Liver (tissue), 3 donors: ENCODE measurements at regions not wholly inside any gene's neighbourhood (a gene's known extent, or its start where the extent isn't known, plus 50 kb on each side); places are given as distances from the start of the nearest gene placed in this dataset.

Experiments
- CTCF ChIP-seq: fragments of 150-350 bp; IDR thresholded peaks from 2 replicates; pipeline ENCODE4 v1.5.1; 2017; ENCODE audit warnings: improper control_type of control experiment, low read depth, low read length; ENCODE audit not compliant: missing input control
- JUND ChIP-seq, 2 donors: IDR thresholded peaks; 2 replicates each; pipeline ENCODE4 v1.6.1; 2016; ENCODE audit warnings: antibody characterized with exemption in 2 of 2
- MAX ChIP-seq: IDR thresholded peaks from 2 replicates; pipeline ENCODE4 v1.6.1; 2016; ENCODE audit warnings: antibody characterized with exemption
- RAD21 ChIP-seq, 2 donors: IDR thresholded peaks; 2 replicates each; pipeline ENCODE4 v1.6.1; 2016; ENCODE audit warnings: antibody characterized with exemption in 2 of 2, mild to moderate bottlenecking in 2 of 2
- SP1 ChIP-seq: IDR thresholded peaks from 2 replicates; pipeline ENCODE4 v1.6.1; 2018; ENCODE audit warnings: antibody characterized with exemption, mild to moderate bottlenecking
- TAF1 ChIP-seq: conservative IDR thresholded peaks from 2 replicates; pipeline ENCODE4 v1.6.1; 2016; ENCODE audit warnings: antibody characterized with exemption, mild to moderate bottlenecking
- YY1 ChIP-seq: IDR thresholded peaks from 2 replicates; pipeline ENCODE4 v1.6.1; 2016; ENCODE audit warnings: antibody characterized with exemption, mild to moderate bottlenecking
- TF ChIP-seq, protein P1 (sequence below): IDR thresholded peaks from 2 replicates; pipeline ENCODE4 v1.6.1; 2016; ENCODE audit warnings: antibody characterized with exemption
- donor health status: healthy.
- donor health status: healthy.

DNA sequence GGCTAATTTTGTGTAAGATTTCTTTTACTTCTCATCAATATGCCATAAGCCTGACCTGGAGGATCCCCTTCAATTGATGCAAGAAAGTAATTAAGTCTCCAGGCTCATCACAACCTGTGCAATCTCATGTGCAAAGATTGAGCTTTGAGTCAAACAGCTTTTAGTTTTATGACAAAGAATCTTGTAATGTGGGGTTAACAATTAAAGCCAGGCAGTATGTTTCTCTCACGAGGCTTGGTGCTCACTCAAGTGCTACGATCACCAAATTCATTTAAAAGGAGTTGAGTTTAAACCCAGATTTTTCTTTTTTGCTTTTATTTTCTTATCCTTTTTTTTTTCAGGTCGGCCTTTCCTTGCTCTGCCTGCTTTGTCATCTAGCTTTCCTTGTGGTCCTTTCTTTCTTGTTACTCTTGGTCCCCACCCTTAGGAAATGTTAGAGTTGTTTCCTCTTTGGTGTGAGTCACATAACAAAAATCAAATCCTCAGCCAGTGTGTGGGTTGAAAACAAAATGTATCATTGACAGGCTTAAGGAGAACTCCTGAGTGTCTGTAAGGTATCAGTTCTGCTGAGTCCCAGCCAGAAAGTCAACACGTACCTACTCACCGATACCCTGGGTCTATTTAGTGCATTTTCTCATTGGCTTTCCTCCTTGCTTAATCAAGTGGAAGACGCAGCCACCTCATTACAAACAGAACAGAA lies 1037.2 kb downstream of the ADGRL2 start:
- TF ChIP-seq YY1 (no peak), CTCF (no peak), SP1 (no peak), RAD21 (IDR thresholded peaks at IDR 0.05) (no peak), TAF1 (no peak), JUND (IDR thresholded peaks at IDR 0.05) (no peak), MAX (no peak)
- TF ChIP-seq, protein P1, sequence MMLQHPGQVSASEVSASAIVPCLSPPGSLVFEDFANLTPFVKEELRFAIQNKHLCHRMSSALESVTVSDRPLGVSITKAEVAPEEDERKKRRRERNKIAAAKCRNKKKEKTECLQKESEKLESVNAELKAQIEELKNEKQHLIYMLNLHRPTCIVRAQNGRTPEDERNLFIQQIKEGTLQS = no peak
